Suprapubic skin (tissue), 4 donors: ENCODE measurements at regions not wholly inside any gene's neighbourhood (a gene's known extent, or its start where the extent isn't known, plus 50 kb on each side); places are given as distances from the start of the nearest gene placed in this dataset.

Source experiments
- DNase-seq, 2 donors: peaks; one replicate each; pipeline ENCODE4 v3.0.0-alpha.2; 2019; ENCODE audit warnings: low spot score in 2 of 2
- H3K27ac ChIP-seq: fragments of 200-600 bp; sonication (generic); one replicate; pipeline ENCODE4 v1.5.1; 2019
- H3K27me3 ChIP-seq: fragments of 200-600 bp; sonication (generic); one replicate; pipeline ENCODE4 v1.5.1; 2019
- H3K36me3 ChIP-seq: fragments of 200-600 bp; sonication (generic); one replicate; pipeline ENCODE4 v1.5.1; 2019
- H3K4me1 ChIP-seq: fragments of 200-600 bp; sonication (generic); one replicate; pipeline ENCODE4 v1.5.1; 2019
- H3K4me3 ChIP-seq: fragments of 200-600 bp; sonication (generic); one replicate; pipeline ENCODE4 v1.5.1; 2019; ENCODE audit warnings: mild to moderate bottlenecking
- H3K9me3 ChIP-seq: fragments of 200-600 bp; sonication (generic); one replicate; pipeline ENCODE4 v1.5.1; 2019
- EP300 ChIP-seq: sonication (generic); formaldehyde crosslinking; IDR thresholded peaks from one replicate; pipeline ENCODE4 v1.6.1; 2017; ENCODE audit warnings: antibody characterized with exemption
- POLR2A ChIP-seq, 2 donors: fragments of 450-650 bp; IDR thresholded peaks; one replicate each; pipeline ENCODE4 v1.6.1; 2017; ENCODE audit warnings: antibody characterized with exemption in 2 of 2, mild to moderate bottlenecking in 2 of 2, moderate library complexity in 2 of 2
- POLR2AphosphoS5 ChIP-seq, 3 donors: sonication (generic); formaldehyde crosslinking; IDR thresholded peaks; one replicate each; pipeline ENCODE4 v1.6.1; 2017; ENCODE audit warnings: antibody characterized with exemption in 3 of 3
- WGBS: methylation state at CpG from one replicate; pipeline ENCODE4 v1.1.5; 2018; 5-methylcytosine and 5-hydroxymethylcytosine counted together
- TF ChIP-seq, protein P1 (sequence below), 2 donors: fragments of 200-600 bp in 1 of 2; fragments of 450-650 bp in 1 of 2; sonication (generic) in 1 of 2; IDR thresholded peaks; one replicate each; pipeline ENCODE4 v1.5.1; 2016 to 2019; ENCODE audit warnings: antibody characterized with exemption in 2 of 2, mild to moderate bottlenecking in 1 of 2, moderate library complexity in 1 of 2

DNA sequence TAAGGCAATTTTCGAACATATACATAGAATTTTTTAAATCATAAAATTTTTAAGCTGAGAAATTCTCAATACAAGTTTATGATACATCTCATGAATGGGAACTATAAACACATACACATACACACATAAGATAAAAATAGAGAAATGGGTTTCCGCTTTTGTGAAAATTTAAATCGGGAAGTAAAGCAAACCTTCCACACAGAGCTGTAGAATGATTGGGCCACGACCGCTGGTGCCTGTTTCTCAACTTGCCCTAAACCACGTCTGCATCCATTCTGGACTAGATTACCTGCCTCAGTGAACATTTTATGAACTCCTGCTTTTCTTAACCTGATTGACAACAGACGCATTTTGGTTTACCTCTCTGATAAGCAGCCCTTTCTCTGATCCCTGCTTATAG lies 264.4 kb downstream of the SKAP2 start:
- Histone ChIP-seq H3K27ac (no peak overlapping the region), H3K36me3 (no peaks in the 10 kb centered on the region), H3K4me1 (no peaks in the 10 kb centered on the region), H3K4me3 (no peak overlapping the region), H3K9me3 (no peaks in the 10 kb centered on the region), H3K27me3 (no peaks in the 10 kb centered on the region)
- DNase-seq = no peak
- 91% methylated on average over 7 of the region's 7 CpGs for WGBS
- TF ChIP-seq EP300 (no peak), POLR2A (IDR thresholded peaks at IDR 0.05) (no peak), POLR2AphosphoS5 (IDR thresholded peaks at IDR 0.05) (no peak)
- TF ChIP-seq, protein P1, sequence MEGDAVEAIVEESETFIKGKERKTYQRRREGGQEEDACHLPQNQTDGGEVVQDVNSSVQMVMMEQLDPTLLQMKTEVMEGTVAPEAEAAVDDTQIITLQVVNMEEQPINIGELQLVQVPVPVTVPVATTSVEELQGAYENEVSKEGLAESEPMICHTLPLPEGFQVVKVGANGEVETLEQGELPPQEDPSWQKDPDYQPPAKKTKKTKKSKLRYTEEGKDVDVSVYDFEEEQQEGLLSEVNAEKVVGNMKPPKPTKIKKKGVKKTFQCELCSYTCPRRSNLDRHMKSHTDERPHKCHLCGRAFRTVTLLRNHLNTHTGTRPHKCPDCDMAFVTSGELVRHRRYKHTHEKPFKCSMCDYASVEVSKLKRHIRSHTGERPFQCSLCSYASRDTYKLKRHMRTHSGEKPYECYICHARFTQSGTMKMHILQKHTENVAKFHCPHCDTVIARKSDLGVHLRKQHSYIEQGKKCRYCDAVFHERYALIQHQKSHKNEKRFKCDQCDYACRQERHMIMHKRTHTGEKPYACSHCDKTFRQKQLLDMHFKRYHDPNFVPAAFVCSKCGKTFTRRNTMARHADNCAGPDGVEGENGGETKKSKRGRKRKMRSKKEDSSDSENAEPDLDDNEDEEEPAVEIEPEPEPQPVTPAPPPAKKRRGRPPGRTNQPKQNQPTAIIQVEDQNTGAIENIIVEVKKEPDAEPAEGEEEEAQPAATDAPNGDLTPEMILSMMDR (IDR thresholded peaks at IDR 0.05) = no peak

DNA sequence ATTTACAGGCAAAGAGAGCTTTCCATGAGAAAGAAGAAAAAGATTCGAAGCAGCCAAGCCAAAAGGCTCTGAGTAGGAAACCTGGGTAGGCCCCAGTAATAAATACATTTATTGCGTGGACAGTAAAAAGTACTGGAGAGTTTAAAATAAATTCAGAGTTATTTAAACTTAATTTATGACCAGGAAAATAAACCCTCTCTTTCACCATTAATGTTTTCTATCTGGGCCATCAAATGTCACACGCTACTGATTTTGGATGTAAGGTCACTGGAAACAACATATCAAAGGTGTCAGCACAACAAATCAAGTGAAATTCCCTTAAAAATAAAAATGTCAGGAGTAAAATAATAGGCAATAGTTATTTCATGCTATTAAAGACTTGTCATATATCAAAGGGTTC lies 264.0 kb downstream of the SKAP2 start:
- no peak for DNase-seq
- Histone ChIP-seq H3K36me3 (no peaks in the 10 kb centered on the region), H3K4me3 (no peak overlapping the region), H3K27me3 (no peaks in the 10 kb centered on the region), H3K4me1 (no peaks in the 10 kb centered on the region), H3K9me3 (no peaks in the 10 kb centered on the region), H3K27ac (no peak overlapping the region)
- TF ChIP-seq POLR2AphosphoS5 (IDR thresholded peaks at IDR 0.05) (no peak), POLR2A (IDR thresholded peaks at IDR 0.05) (no peak), EP300 (no peak)
- TF ChIP-seq, protein P1 (IDR thresholded peaks at IDR 0.05) = no peak
- 96% methylated on average over 3 of the region's 3 CpGs for WGBS

DNA sequence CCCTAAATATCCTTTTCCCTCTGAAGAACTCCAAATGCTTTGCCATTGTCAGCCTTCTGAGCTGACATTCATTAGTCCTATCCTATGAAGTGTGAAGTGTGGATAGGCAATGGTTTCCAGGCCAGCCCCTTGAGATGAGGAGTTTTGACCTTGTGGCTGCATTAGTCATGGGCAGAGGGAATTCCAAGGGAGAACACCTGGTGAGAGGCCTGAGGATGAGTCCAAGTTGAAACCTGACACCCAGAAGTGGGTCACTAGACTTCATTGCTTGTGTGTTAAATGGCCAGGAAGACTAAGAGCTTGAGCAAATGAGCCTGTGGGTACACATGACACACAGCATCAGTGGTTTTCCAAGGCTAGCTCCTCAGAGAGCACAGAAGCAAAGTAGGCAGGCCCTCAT lies 260.8 kb downstream of the SKAP2 start:
- Histone ChIP-seq H3K4me3 (no peak overlapping the region), H3K9me3 (no peaks in the 10 kb centered on the region), H3K4me1 (no peaks in the 10 kb centered on the region), H3K27me3 (no peaks in the 10 kb centered on the region), H3K27ac (no peak overlapping the region), H3K36me3 (no peaks in the 10 kb centered on the region)
- TF ChIP-seq POLR2AphosphoS5 (IDR thresholded peaks at IDR 0.05) (no peak), POLR2A (IDR thresholded peaks at IDR 0.05) (no peak), EP300 (no peak)
- TF ChIP-seq, protein P1 (IDR thresholded peaks at IDR 0.05) = no peak
- DNase-seq = no peak

DNA sequence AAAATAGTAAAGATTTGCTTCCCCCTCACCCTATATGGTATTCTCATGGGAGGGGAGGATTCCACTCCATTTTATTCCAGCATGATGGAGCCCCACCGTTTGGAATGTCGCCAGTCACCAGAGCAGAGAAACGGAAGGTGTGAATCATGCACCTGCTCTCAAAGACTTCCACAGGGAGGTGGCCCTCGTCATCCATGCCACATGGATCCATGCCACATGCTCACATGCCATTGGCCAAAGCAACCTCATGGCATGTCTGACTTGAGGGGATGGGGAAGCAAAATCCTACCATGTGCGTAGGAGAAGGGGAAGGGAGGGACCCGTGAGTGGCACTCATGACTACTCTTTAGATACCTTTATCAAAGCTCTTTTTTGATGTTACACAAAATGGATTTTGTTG lies 256.0 kb downstream of the SKAP2 start:
- WGBS = 81% methylated on average over 6 of the region's 6 CpGs
- Histone ChIP-seq H3K4me1 (no peaks in the 10 kb centered on the region), H3K27ac (no peak overlapping the region), H3K36me3 (no peaks in the 10 kb centered on the region), H3K4me3 (no peak overlapping the region), H3K27me3 (no peaks in the 10 kb centered on the region), H3K9me3 (no peaks in the 10 kb centered on the region)
- TF ChIP-seq POLR2AphosphoS5 (IDR thresholded peaks at IDR 0.05) (no peak), EP300 (no peak), POLR2A (IDR thresholded peaks at IDR 0.05) (no peak)
- TF ChIP-seq, protein P1 (IDR thresholded peaks at IDR 0.05) = no peak
- no peak for DNase-seq

DNA sequence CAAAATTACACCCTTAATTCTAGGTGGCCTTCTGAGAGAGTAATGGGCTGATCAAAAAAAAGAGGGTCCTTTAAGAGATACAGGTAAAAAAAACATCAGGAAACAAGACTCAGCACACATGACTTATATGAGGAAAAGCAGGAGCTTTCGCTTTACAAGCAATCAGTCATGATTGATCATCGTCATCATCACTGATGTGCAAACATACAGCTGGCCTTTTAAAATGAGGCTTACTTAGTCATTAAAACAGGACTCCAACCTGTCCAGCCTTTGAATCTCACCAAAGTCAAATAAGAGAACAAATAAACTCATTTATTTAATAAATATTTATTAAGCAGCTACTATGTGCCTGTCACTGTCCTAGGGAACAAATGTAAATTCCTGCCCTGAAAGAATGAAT lies 255.3 kb downstream of the SKAP2 start:
- WGBS = 72% methylated on average over 2 of the region's 2 CpGs
- no peak for DNase-seq

More for the DNA sequence above, 255.3 kb downstream of the SKAP2 start:
- Histone ChIP-seq H3K36me3 (no peaks in the 10 kb centered on the region), H3K27me3 (no peaks in the 10 kb centered on the region), H3K4me1 (no peaks in the 10 kb centered on the region), H3K27ac (no peak overlapping the region), H3K9me3 (no peaks in the 10 kb centered on the region), H3K4me3 (no peak overlapping the region)
- TF ChIP-seq, protein P1 (IDR thresholded peaks at IDR 0.05) = no peak
